Astrocyte (in vitro differentiated cells and primary cell): ENCODE measurements at regions not wholly inside any gene's neighbourhood (a gene's known extent, or its start where the extent isn't known, plus 50 kb on each side); places are given as distances from the start of the nearest gene placed in this dataset.
"Not testable (repeated sequence)": the region's sequence is repeated elsewhere in the genome, so short reads cannot be mapped to it uniquely, and the experiment has no call there.

Experiments
- DNase-seq: peaks from one replicate; pipeline ENCODE4 v3.0.0-alpha.2; 2010; ENCODE audit warnings: low read depth
- FAIRE-seq: peaks from 2 replicates; lab custom pipeline; 2011; peaks lifted over from hg19 to GRCh38; lab: Jason Lieb, UNC
- H2AFZ ChIP-seq: 2 replicates; pipeline ENCODE4 v1.6.0; 2012; ENCODE audit warnings: low read depth, low read length, inconsistent platforms
- H3K27ac ChIP-seq: 2 replicates; pipeline ENCODE4 v1.5.1; 2011; ENCODE audit warnings: low read depth, low read length, inconsistent platforms
- H3K27me3 ChIP-seq: 2 replicates; pipeline ENCODE4 v1.6.0; 2011; ENCODE audit warnings: low read length, inconsistent platforms; ENCODE audit not compliant: insufficient read depth
- H3K36me3 ChIP-seq: 2 replicates; pipeline ENCODE4 v1.5.1; 2011; ENCODE audit warnings: low read length, inconsistent platforms; ENCODE audit not compliant: insufficient read depth
- H3K4me1 ChIP-seq: 2 replicates; pipeline ENCODE4 v1.5.1; 2011; ENCODE audit warnings: low read length, inconsistent platforms; ENCODE audit not compliant: insufficient read depth
- H3K4me2 ChIP-seq: 2 replicates; pipeline ENCODE4 v1.6.0; 2012; ENCODE audit warnings: low read length, inconsistent platforms
- H3K4me3 ChIP-seq: 2 replicates; pipeline ENCODE4 v1.5.1; 2011; ENCODE audit warnings: low read depth, mild to moderate bottlenecking, low read length, inconsistent platforms; ENCODE audit not compliant: insufficient read depth
- H3K79me2 ChIP-seq: 2 replicates; pipeline ENCODE4 v1.6.0; 2012; ENCODE audit warnings: mild to moderate bottlenecking, low read length, inconsistent platforms; ENCODE audit not compliant: insufficient read depth
- H3K9ac ChIP-seq: 2 replicates; pipeline ENCODE4 v1.6.0; 2012; ENCODE audit warnings: mild to moderate bottlenecking, low read length, inconsistent platforms
- H3K9me3 ChIP-seq: 2 replicates; pipeline ENCODE4 v1.5.1; 2012; ENCODE audit warnings: low read depth, mild to moderate bottlenecking, low read length, inconsistent platforms; ENCODE audit not compliant: insufficient read depth
- H4K20me1 ChIP-seq: 2 replicates; pipeline ENCODE4 v1.6.0; 2012; ENCODE audit warnings: low read length, inconsistent platforms; ENCODE audit not compliant: insufficient read depth
- H3K27ac Mint-ChIP-seq: one replicate; pipeline ENCODE4 v1.8.0; 2021; ENCODE audit warnings: mild to moderate bottlenecking, mixed read lengths; ENCODE audit not compliant: unreplicated experiment
- H3K27me3 Mint-ChIP-seq: one replicate; pipeline ENCODE4 v1.8.0; 2021; ENCODE audit warnings: low read depth, mixed read lengths; ENCODE audit not compliant: unreplicated experiment
- H3K36me3 Mint-ChIP-seq: one replicate; pipeline ENCODE4 v1.8.0; 2021; ENCODE audit warnings: low read depth, mixed read lengths; ENCODE audit not compliant: unreplicated experiment
- H3K4me1 Mint-ChIP-seq: one replicate; pipeline ENCODE4 v1.8.0; 2021; ENCODE audit warnings: low read depth, mixed read lengths; ENCODE audit not compliant: unreplicated experiment
- H3K4me3 Mint-ChIP-seq: one replicate; pipeline ENCODE4 v1.8.0; 2021; ENCODE audit warnings: mild to moderate bottlenecking, moderate library complexity, mixed read lengths; ENCODE audit not compliant: unreplicated experiment
- H3K9me3 Mint-ChIP-seq: one replicate; pipeline ENCODE4 v1.8.0; 2021; ENCODE audit warnings: mild to moderate bottlenecking, mixed read lengths; ENCODE audit not compliant: unreplicated experiment
- CTCF ChIP-seq: IDR thresholded peaks from 2 replicates; pipeline ENCODE4 v1.5.1; 2011; ENCODE audit warnings: low read depth, mild to moderate bottlenecking, inconsistent platforms, low read length, moderate library complexity; ENCODE audit not compliant: insufficient read depth
- EZH2 ChIP-seq: IDR thresholded peaks from 2 replicates; pipeline ENCODE4 v1.6.1; 2012; ENCODE audit warnings: mild to moderate bottlenecking, low read length, inconsistent platforms; ENCODE audit not compliant: insufficient read depth

- FAIRE-seq (no peak), DNase-seq (no peak)
- Histone ChIP-seq H3K79me2 (no peaks in the 10 kb centered on the region), H3K36me3 (no peaks in the 10 kb centered on the region), H3K4me1 (no peaks in the 10 kb centered on the region), H3K9ac (no peak overlapping the region), H3K27ac (no peak overlapping the region), H4K20me1 (no peaks in the 10 kb centered on the region), H2AFZ (no peak overlapping the region), H3K4me3 (no peak overlapping the region), H3K4me2 (no peak overlapping the region), H3K27me3 (no peaks in the 10 kb centered on the region), H3K9me3 (no peaks in the 10 kb centered on the region)
- no peak overlapping the region for H3K27ac Mint-ChIP-seq
- H3K4me3 Mint-ChIP-seq = no peak overlapping the region
- peaks cover 3% of the 10 kb centered on the region for H3K4me1 Mint-ChIP-seq
- no peak for TF ChIP-seq EZH2
- no peak for TF ChIP-seq CTCF
- no peaks in the 10 kb centered on the region for H3K27me3 Mint-ChIP-seq
- H3K9me3 Mint-ChIP-seq = peaks cover 2% of the 10 kb centered on the region
- H3K36me3 Mint-ChIP-seq = no peaks in the 10 kb centered on the region
These were observed 268.5 kb upstream of the TPK1 start for GRCh38 chr7:145104400-145104799.

DNA sequence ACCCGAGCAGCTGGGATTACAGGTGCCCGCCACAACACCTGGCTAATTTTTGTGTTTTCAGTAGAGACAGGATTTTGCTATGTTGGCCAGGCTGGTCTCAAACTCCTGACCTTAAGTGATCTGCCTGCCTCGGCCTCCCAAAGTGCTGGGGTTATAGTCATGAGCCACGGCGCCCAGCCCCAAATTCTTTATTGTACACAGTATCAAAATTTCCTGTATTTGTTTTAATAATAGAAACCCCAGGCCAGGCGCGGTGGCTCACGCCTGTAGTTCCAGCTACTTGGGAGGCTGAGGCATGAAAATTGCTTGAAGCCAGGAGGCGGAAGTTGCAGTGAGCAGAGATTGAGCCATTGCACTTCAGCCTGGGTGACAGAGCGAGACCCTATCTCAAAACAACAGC, 266.3 kb upstream of the TPK1 start:
- H3K36me3 Mint-ChIP-seq, H3K9me3 Mint-ChIP-seq, H3K4me1 ChIP-seq, H2AFZ ChIP-seq, FAIRE-seq, H3K4me3 Mint-ChIP-seq, H3K79me2 ChIP-seq, H3K27ac Mint-ChIP-seq, H3K27me3 ChIP-seq, H3K27me3 Mint-ChIP-seq, DNase-seq, H3K36me3 ChIP-seq, H3K9me3 ChIP-seq, H3K9ac ChIP-seq, H3K4me3 ChIP-seq, H3K4me1 Mint-ChIP-seq, H3K4me2 ChIP-seq, H3K27ac ChIP-seq, H4K20me1 ChIP-seq: not testable (repeated sequence)

- DNase-seq (no peak), FAIRE-seq (no peak)
- Histone ChIP-seq H3K9ac (no peak overlapping the region), H3K4me2 (no peak overlapping the region), H3K4me1 (no peaks in the 10 kb centered on the region), H3K27me3 (no peaks in the 10 kb centered on the region), H3K27ac (no peak overlapping the region), H3K4me3 (no peak overlapping the region), H3K9me3 (no peaks in the 10 kb centered on the region), H3K36me3 (no peaks in the 10 kb centered on the region), H4K20me1 (no peaks in the 10 kb centered on the region), H2AFZ (no peak overlapping the region), H3K79me2 (no peaks in the 10 kb centered on the region)
- Mint-ChIP-seq H3K4me3 (no peak overlapping the region), H3K9me3 (no peaks in the 10 kb centered on the region), H3K27me3 (no peaks in the 10 kb centered on the region), H3K27ac (no peak overlapping the region), H3K4me1 (peaks cover 3% of the 10 kb centered on the region), H3K36me3 (no peaks in the 10 kb centered on the region)
- TF ChIP-seq EZH2 (no peak), CTCF (no peak)
These were observed 256.9 kb upstream of the TPK1 start for GRCh38 chr7:145092766-145093165.
